ENCODE measurements at regions not wholly inside any gene's neighbourhood (a gene's known extent, or its start where the extent isn't known, plus 50 kb on each side); places are given as distances from the start of the nearest gene placed in this dataset.

GRCh38 chr3:96584066-96584465 lies 230.3 kb upstream of the EPHA6 start:
- TF ChIP-seq CTCF (IDR thresholded peaks at IDR 0.05): no peak
- TF ChIP-seq POLR2A (IDR thresholded peaks at IDR 0.05): no peak

All from Peyer's patch (tissue), 4 donors.